ENCODE measurements at regions not wholly inside any gene's neighbourhood (a gene's known extent, or its start where the extent isn't known, plus 50 kb on each side); places are given as distances from the start of the nearest gene placed in this dataset.
"Not testable (repeated sequence)": the region's sequence is repeated elsewhere in the genome, so short reads cannot be mapped to it uniquely, and the experiment has no call there.

DNA sequence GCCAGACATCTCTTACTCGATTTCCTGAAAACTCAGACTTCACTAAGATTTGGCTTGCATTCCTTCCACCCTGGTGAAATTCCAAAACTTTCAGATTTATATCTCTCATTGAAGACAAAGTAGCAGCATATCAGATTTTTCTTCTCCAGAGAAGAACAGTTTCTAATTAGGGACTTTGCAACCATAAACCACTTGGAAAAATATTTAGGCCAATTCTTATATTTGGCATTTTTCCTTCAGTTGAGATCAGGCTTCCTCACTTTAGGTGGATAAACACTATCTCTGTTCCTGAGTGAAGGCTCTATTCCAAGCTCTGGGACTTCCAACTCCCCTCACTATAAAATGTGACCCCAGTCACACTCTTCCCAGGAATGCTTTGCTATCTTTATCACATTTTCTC is 1434.3 kb upstream of the FLRT2 start:
- Histone ChIP-seq H4K91ac (ENCODE audit: low read length) (no peak overlapping the region), H2BK5ac (ENCODE audit: low read depth, low read length, poor library complexity, severe bottlenecking) (no peak overlapping the region), H3K23ac (ENCODE audit: low read length in 2 of 2) (no peak overlapping the region), H3K9ac (ENCODE audit: low read length) (no peak overlapping the region), H3K79me1 (replicated peaks; ENCODE audit: low read length, poor library complexity, severe bottlenecking) (no peaks in the 10 kb centered on the region), H2BK12ac (ENCODE audit: low read length in 2 of 2) (no peak overlapping the region), H2BK120ac (ENCODE audit: low read depth, low read length) (no peak overlapping the region), H3K18ac (ENCODE audit: low read depth in 1 of 2, low read length in 2 of 2) (no peak overlapping the region), H3K14ac (ENCODE audit: low read length in 2 of 2) (no peak overlapping the region), H3K4me2 (ENCODE audit: low read length, poor library complexity, severe bottlenecking) (no peak overlapping the region), H3K4me1 (ENCODE audit: control insufficient read depth, insufficient read depth, low read depth, low read length) (no peaks in the 10 kb centered on the region), H4K8ac (ENCODE audit: low read length) (no peak overlapping the region), H3K9me3 (ENCODE audit: control insufficient read depth, low read length) (peaks cover 2% of the 10 kb centered on the region), H3K4me3 (ENCODE audit: insufficient read depth in 1 of 2, low read depth in 1 of 2, low read length in 2 of 2) (no peak overlapping the region), H2BK15ac (ENCODE audit: low read depth, poor library complexity, severe bottlenecking) (no peak overlapping the region), H3K27me3 (ENCODE audit: control insufficient read depth in 1 of 2, insufficient read depth in 1 of 2, low read length in 2 of 2) (no peaks in the 10 kb centered on the region), H3K36me3 (ENCODE audit: control insufficient read depth in 1 of 2, insufficient read depth in 2 of 2, low read depth in 1 of 2, low read length in 2 of 2) (no peaks in the 10 kb centered on the region), H3K4ac (ENCODE audit: low read depth in 1 of 2, low read length in 2 of 2) (no peak overlapping the region), H2AFZ (ENCODE audit: low read depth, low read length) (no peak overlapping the region), H3K27ac (ENCODE audit: low read length, poor library complexity, severe bottlenecking) (no peak overlapping the region), H2AK5ac (ENCODE audit: low read length, severe bottlenecking) (no peak overlapping the region)
- no peak for DNase-seq
- 55% methylated on average over 1 of the region's 1 CpG for WGBS

DNA sequence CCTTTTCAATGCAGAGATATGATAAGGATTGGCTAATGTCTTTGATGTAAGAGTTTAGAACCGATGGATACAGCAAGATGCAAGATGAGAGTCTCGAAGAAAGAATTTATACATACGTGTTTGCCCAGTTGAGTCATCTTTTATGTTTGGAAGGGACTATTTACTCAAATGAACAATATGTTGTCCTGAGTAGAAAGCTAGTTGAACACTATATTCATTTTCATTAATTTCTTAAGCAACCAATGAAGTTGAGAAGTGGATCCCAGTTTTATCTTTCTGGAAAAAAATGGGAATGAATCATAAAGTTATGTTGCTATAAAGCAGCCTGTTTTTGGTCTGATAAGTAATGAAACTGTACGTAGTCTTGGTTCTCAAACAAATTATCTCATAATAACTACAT is 1431.7 kb upstream of the FLRT2 start:
- Histone ChIP-seq H3K18ac (ENCODE audit: low read depth in 1 of 2, low read length in 2 of 2) (no peak overlapping the region), H3K9me3 (ENCODE audit: control insufficient read depth, low read length) (peaks cover 9% of the 10 kb centered on the region), H3K4ac (ENCODE audit: low read depth in 1 of 2, low read length in 2 of 2) (no peak overlapping the region), H2BK120ac (ENCODE audit: low read depth, low read length) (no peak overlapping the region), H3K4me3 (ENCODE audit: insufficient read depth in 1 of 2, low read depth in 1 of 2, low read length in 2 of 2) (no peak overlapping the region), H2BK5ac (ENCODE audit: low read depth, low read length, poor library complexity, severe bottlenecking) (no peak overlapping the region), H3K27me3 (ENCODE audit: control insufficient read depth in 1 of 2, insufficient read depth in 1 of 2, low read length in 2 of 2) (no peaks in the 10 kb centered on the region), H3K79me1 (replicated peaks; ENCODE audit: low read length, poor library complexity, severe bottlenecking) (no peaks in the 10 kb centered on the region), H3K36me3 (ENCODE audit: control insufficient read depth in 1 of 2, insufficient read depth in 2 of 2, low read depth in 1 of 2, low read length in 2 of 2) (no peaks in the 10 kb centered on the region), H4K91ac (ENCODE audit: low read length) (no peak overlapping the region), H3K14ac (ENCODE audit: low read length in 2 of 2) (no peak overlapping the region), H2AK5ac (ENCODE audit: low read length, severe bottlenecking) (no peak overlapping the region), H3K9ac (ENCODE audit: low read length) (no peak overlapping the region), H3K4me1 (ENCODE audit: control insufficient read depth, insufficient read depth, low read depth, low read length) (no peaks in the 10 kb centered on the region), H3K27ac (ENCODE audit: low read length, poor library complexity, severe bottlenecking) (no peak overlapping the region), H2BK15ac (ENCODE audit: low read depth, poor library complexity, severe bottlenecking) (no peak overlapping the region), H4K8ac (ENCODE audit: low read length) (no peak overlapping the region), H3K4me2 (ENCODE audit: low read length, poor library complexity, severe bottlenecking) (no peak overlapping the region), H2BK12ac (ENCODE audit: low read length in 2 of 2) (no peak overlapping the region), H2AFZ (ENCODE audit: low read depth, low read length) (no peak overlapping the region), H3K23ac (ENCODE audit: low read length in 2 of 2) (no peak overlapping the region)
- WGBS: 97% methylated on average over 3 of the region's 4 CpGs
- DNase-seq: no peak

DNA sequence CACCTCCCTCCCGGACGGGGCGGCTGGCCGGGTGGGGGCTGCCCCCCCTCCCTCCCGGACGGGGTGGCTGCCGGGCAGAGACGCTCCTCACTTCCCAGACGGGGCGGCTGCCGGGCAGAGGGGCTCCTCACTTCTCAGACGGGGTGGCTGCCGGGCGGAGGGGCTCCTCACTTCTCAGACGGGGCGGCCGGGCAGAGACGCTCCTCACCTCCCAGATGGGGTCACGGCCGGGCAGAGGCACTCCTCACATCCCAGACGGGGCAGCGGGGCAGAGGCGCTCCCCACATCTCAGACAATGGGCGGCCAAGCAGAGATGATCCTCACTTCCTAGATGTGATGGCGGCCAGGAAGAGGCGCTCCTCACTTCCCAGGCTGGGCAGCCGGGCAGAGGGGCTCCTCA is 1430.4 kb upstream of the FLRT2 start:
- not testable (repeated sequence) for H2BK5ac ChIP-seq (ENCODE audit: low read depth, low read length, poor library complexity, severe bottlenecking); H3K4me1 ChIP-seq (ENCODE audit: control insufficient read depth, insufficient read depth, low read depth, low read length); H2BK120ac ChIP-seq (ENCODE audit: low read depth, low read length); H4K91ac ChIP-seq (ENCODE audit: low read length); H4K8ac ChIP-seq (ENCODE audit: low read length); H2BK12ac ChIP-seq (ENCODE audit: low read length in 2 of 2); H3K14ac ChIP-seq (ENCODE audit: low read length in 2 of 2); H2BK15ac ChIP-seq (ENCODE audit: low read depth, poor library complexity, severe bottlenecking); H2AK5ac ChIP-seq (ENCODE audit: low read length, severe bottlenecking); DNase-seq; H2AFZ ChIP-seq (ENCODE audit: low read depth, low read length); H3K23ac ChIP-seq (ENCODE audit: low read length in 2 of 2); H3K4me2 ChIP-seq (ENCODE audit: low read length, poor library complexity, severe bottlenecking); H3K4ac ChIP-seq (ENCODE audit: low read depth in 1 of 2, low read length in 2 of 2); H3K9me3 ChIP-seq (ENCODE audit: control insufficient read depth, low read length); H3K4me3 ChIP-seq (ENCODE audit: insufficient read depth in 1 of 2, low read depth in 1 of 2, low read length in 2 of 2); H3K27ac ChIP-seq (ENCODE audit: low read length, poor library complexity, severe bottlenecking); H3K36me3 ChIP-seq (ENCODE audit: control insufficient read depth in 1 of 2, insufficient read depth in 2 of 2, low read depth in 1 of 2, low read length in 2 of 2); H3K18ac ChIP-seq (ENCODE audit: low read depth in 1 of 2, low read length in 2 of 2); H3K27me3 ChIP-seq (ENCODE audit: control insufficient read depth in 1 of 2, insufficient read depth in 1 of 2, low read length in 2 of 2); H3K9ac ChIP-seq (ENCODE audit: low read length); H3K79me1 ChIP-seq (replicated peaks; ENCODE audit: low read length, poor library complexity, severe bottlenecking)
- WGBS: 97% methylated on average over 16 of the region's 27 CpGs

GRCh38 chr14:84107835-84108343 is 1422.1 kb upstream of the FLRT2 start:
- Histone ChIP-seq H3K36me3 (ENCODE audit: control insufficient read depth in 1 of 2, insufficient read depth in 2 of 2, low read depth in 1 of 2, low read length in 2 of 2) (no peaks in the 10 kb centered on the region), H3K14ac (ENCODE audit: low read length in 2 of 2) (no peak overlapping the region), H4K8ac (ENCODE audit: low read length) (no peak overlapping the region), H3K4ac (ENCODE audit: low read depth in 1 of 2, low read length in 2 of 2) (no peak overlapping the region), H3K18ac (ENCODE audit: low read depth in 1 of 2, low read length in 2 of 2) (no peak overlapping the region), H2BK15ac (ENCODE audit: low read depth, poor library complexity, severe bottlenecking) (no peak overlapping the region), H2BK120ac (ENCODE audit: low read depth, low read length) (no peak overlapping the region), H3K4me3 (ENCODE audit: insufficient read depth in 1 of 2, low read depth in 1 of 2, low read length in 2 of 2) (no peak overlapping the region), H2BK5ac (ENCODE audit: low read depth, low read length, poor library complexity, severe bottlenecking) (no peak overlapping the region), H3K79me1 (replicated peaks; ENCODE audit: low read length, poor library complexity, severe bottlenecking) (no peaks in the 10 kb centered on the region), H3K9me3 (ENCODE audit: control insufficient read depth, low read length) (peaks cover 5% of the 10 kb centered on the region), H3K4me2 (ENCODE audit: low read length, poor library complexity, severe bottlenecking) (no peak overlapping the region), H3K27me3 (ENCODE audit: control insufficient read depth in 1 of 2, insufficient read depth in 1 of 2, low read length in 2 of 2) (no peaks in the 10 kb centered on the region), H3K27ac (ENCODE audit: low read length, poor library complexity, severe bottlenecking) (no peak overlapping the region), H3K9ac (ENCODE audit: low read length) (no peak overlapping the region), H2BK12ac (ENCODE audit: low read length in 2 of 2) (no peak overlapping the region), H3K23ac (ENCODE audit: low read length in 2 of 2) (no peak overlapping the region), H2AK5ac (ENCODE audit: low read length, severe bottlenecking) (no peak overlapping the region), H2AFZ (ENCODE audit: low read depth, low read length) (no peak overlapping the region), H3K4me1 (ENCODE audit: control insufficient read depth, insufficient read depth, low read depth, low read length) (no peaks in the 10 kb centered on the region), H4K91ac (ENCODE audit: low read length) (no peak overlapping the region)
- no peak for DNase-seq
